ENCODE measurements at regions not wholly inside any gene's neighbourhood (a gene's known extent, or its start where the extent isn't known, plus 50 kb on each side); places are given as distances from the start of the nearest gene placed in this dataset.

DNA sequence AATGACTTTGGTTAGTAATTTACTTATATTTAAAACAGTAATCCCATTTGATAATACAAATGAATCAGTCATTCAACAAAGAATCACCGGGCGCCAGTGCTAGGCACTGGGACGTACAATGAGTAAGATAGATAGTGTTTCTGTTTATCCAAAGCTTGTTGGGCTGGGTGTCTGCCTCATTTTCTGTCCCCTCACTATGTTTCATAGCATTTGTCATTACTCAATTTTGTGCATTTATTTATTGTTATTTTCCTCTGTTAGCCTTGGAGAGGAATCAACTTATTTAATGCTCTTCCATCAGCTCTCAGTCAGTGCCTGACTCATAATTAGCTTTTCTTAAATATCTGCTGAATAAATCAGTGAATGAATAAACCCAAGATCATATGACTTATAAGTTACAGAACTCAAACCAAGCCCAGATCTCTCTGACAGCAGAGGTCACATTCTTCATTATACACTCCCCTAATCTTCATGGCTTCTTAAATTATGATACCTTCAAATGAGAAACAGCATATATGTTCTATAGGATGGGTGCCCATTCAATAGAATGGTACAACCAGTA, 86.2 kb downstream of the TSPAN8 start:
- POLR2A ChIA-PET: no interaction called here
- ATAC-seq: no peak
- DNase-seq: no peak
- H3K27ac Mint-ChIP-seq: no peak overlapping the region
- no peak overlapping the region for H3K4me3 Mint-ChIP-seq
- H3K36me3 Mint-ChIP-seq (ENCODE audit: low read depth): no peaks in the 10 kb centered on the region
- CTCF ChIA-PET: no interaction called here
- peaks cover 3% of the 10 kb centered on the region for H3K9me3 Mint-ChIP-seq (ENCODE audit: insufficient read depth)
- no peaks in the 10 kb centered on the region for H3K27me3 Mint-ChIP-seq (ENCODE audit: low read depth)
- H3K4me1 Mint-ChIP-seq (ENCODE audit: low read depth): no peaks in the 10 kb centered on the region

DNA sequence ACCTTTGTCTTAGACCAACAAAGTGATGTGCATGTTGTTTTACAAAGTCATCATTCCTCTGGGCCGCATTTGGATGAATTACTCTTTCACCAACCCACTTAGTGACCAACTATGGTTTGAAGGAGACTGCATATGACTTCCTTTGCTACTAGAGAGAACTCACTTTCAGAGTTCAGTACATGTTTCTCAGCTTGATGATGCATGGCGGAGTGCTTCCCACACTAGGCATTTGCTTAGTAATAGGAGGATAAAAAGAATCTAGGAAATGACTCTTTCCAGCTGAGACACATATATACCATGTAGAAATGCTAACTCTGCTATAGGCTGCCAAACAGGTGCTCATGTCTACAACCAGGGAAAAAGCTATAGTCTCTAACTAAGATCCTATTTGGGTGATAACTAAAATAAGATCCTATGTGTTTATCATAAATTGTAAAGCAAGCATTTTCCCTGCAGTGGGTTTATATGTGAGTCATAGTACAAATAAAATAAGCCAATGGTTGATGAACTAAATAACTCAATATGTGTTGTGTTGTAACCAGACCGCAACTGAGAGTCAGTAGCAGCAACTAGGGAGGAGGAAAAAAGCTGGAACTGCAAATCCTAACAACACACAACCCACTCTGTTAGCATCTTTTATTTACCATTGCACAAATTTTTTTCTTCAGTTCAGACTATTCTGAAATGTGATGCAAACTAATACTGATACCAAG, 87.2 kb downstream of the TSPAN8 start:
- ATAC-seq: no peak
- H3K9me3 Mint-ChIP-seq (ENCODE audit: insufficient read depth): peaks cover 3% of the 10 kb centered on the region
- no peak for DNase-seq
- no peaks in the 10 kb centered on the region for H3K36me3 Mint-ChIP-seq (ENCODE audit: low read depth)
- no peaks in the 10 kb centered on the region for H3K27me3 Mint-ChIP-seq (ENCODE audit: low read depth)
- CTCF ChIA-PET: no interaction called here
- POLR2A ChIA-PET: no interaction called here
- no peak overlapping the region for H3K27ac Mint-ChIP-seq
- no peak overlapping the region for H3K4me3 Mint-ChIP-seq
- no peaks in the 10 kb centered on the region for H3K4me1 Mint-ChIP-seq (ENCODE audit: low read depth)

DNA sequence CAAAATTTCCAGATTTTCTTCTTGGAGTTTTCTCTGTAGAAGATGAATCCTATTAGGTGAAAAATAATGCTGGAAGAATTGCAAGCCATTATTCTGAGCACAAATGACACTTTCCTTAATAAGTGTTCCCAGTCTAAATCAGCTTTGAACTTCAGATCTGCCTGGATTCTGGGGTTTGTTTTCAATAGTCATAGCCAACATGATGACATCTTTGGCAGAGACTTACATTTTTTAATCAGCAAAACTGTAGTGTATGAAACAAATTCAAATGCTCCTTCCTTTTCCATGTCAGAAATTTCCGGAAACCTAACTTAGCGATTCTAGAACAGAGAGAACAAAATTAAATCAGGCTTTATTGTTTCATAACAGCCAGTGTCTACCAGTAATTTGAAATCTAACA, 88.5 kb downstream of the TSPAN8 start:
- Mint-ChIP-seq H3K4me1 (ENCODE audit: low read depth) (no peaks in the 10 kb centered on the region), H3K27me3 (ENCODE audit: low read depth) (no peaks in the 10 kb centered on the region), H3K36me3 (ENCODE audit: low read depth) (no peaks in the 10 kb centered on the region), H3K4me3 (no peak overlapping the region), H3K27ac (no peak overlapping the region), H3K9me3 (ENCODE audit: insufficient read depth) (no peaks in the 10 kb centered on the region)
- ChIA-PET CTCF (no interaction called here), POLR2A (no interaction called here)
- DNase-seq (no peak), ATAC-seq (no peak)

DNA sequence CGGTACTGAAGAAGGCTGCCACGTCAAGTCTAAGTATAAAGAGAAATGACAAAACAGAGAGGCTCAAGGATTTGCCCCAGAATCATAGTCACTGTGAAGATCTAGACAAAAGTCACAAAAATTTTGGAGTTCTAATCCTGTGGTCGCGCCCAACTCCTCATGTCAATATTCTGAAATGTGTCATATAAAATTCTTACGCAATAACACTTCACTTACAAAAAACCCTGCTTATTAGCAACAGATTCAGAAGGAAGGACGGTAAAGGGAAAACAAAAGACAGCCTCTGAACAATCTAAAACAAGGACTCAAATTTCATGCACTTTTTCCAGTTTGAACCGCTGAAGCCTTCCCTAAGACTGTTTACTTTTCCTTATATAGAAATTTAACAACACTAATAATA, 94.7 kb downstream of the TSPAN8 start:
- no peaks in the 10 kb centered on the region for H3K36me3 Mint-ChIP-seq (ENCODE audit: low read depth)
- CTCF ChIA-PET: no interaction called here

DNA sequence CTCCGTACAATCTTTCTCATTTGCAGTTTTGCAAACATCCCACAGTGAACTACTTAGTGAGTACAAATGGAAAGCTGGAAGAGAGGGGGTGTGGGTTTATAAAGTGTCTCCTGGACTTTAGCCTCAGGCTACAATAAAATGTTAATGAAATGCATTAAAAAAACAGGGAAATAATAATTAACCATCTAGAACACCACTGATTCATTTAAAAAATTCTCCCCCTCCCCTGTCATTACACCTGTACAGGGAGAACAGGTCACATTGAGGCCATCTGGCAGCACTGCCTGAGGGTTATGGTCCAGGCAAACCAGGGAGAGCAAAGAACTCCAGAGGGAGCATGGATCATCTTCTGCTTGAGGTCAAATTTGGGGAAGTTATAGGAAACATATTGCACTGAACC, 96.3 kb downstream of the TSPAN8 start:
- ChIA-PET CTCF (interaction anchor here (0.6 kb wide), 1 partner anchor 17 kb away, joined by 3 read pairs; no protein-coding TSS in a partner anchor), POLR2A (no interaction called here)
- no peaks in the 10 kb centered on the region for H3K9me3 Mint-ChIP-seq (ENCODE audit: insufficient read depth)
- no peaks in the 10 kb centered on the region for H3K36me3 Mint-ChIP-seq (ENCODE audit: low read depth)
- H3K4me3 Mint-ChIP-seq: no peak overlapping the region
- H3K27me3 Mint-ChIP-seq (ENCODE audit: low read depth): no peaks in the 10 kb centered on the region
- ATAC-seq: no peak
- no peak overlapping the region for H3K27ac Mint-ChIP-seq
- H3K4me1 Mint-ChIP-seq (ENCODE audit: low read depth): no peaks in the 10 kb centered on the region
- DNase-seq: no peak

More for the DNA sequence above, 94.7 kb downstream of the TSPAN8 start:
- H3K27ac Mint-ChIP-seq: no peak overlapping the region
- ATAC-seq (no peak), DNase-seq (no peak)
- no peak overlapping the region for H3K4me3 Mint-ChIP-seq
- no peaks in the 10 kb centered on the region for H3K27me3 Mint-ChIP-seq (ENCODE audit: low read depth)
- no peaks in the 10 kb centered on the region for H3K4me1 Mint-ChIP-seq (ENCODE audit: low read depth)
- POLR2A ChIA-PET: no interaction called here
- H3K9me3 Mint-ChIP-seq (ENCODE audit: insufficient read depth): no peaks in the 10 kb centered on the region

DNA sequence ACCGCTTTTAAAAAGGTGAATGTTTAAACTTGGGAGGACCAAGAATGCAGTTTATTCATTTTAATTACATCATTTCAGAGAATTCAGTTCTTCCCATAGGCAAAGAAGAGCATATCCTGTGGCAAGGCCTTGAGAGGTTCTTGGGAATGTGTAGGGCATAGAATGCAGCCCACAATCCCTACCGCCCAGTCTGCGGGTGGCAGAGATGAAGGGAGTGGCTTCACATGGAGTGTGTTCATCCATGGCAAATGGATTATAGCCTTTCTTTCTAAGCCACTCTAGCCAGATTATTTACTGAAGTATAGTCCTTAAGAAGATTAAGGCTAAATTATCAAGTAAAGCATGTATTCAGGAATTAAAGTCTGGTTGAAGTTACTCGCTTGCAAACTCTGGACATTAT, 97.4 kb downstream of the TSPAN8 start:
- Mint-ChIP-seq H3K36me3 (ENCODE audit: low read depth) (no peaks in the 10 kb centered on the region), H3K27ac (no peak overlapping the region), H3K27me3 (ENCODE audit: low read depth) (no peaks in the 10 kb centered on the region), H3K9me3 (ENCODE audit: insufficient read depth) (no peaks in the 10 kb centered on the region), H3K4me1 (ENCODE audit: low read depth) (no peaks in the 10 kb centered on the region), H3K4me3 (no peak overlapping the region)
- POLR2A ChIA-PET: no interaction called here
- DNase-seq: no peak
- ATAC-seq: no peak
- CTCF ChIA-PET: no interaction called here

DNA sequence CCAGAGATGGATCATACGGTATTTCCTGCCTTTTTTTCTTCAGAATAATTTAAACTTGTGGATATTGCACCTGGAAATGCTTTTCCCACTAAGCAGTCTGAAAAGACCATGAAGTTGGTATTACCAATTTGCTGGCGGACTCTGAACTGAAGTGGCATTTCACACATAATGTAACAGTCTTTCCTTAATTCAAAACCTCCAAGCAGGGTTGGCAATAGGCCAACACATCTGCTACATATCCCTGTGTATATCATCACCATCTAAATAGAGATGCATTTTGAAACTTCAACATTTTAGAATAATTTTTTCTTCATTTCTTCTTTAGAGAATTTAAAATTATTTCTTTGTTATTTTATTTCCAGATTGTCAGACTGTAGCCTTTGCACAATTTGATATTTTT, 100.5 kb downstream of the TSPAN8 start:
- DNase-seq (no peak), ATAC-seq (no peak)
- Mint-ChIP-seq H3K4me1 (ENCODE audit: low read depth) (no peaks in the 10 kb centered on the region), H3K27me3 (ENCODE audit: low read depth) (no peaks in the 10 kb centered on the region), H3K36me3 (ENCODE audit: low read depth) (no peaks in the 10 kb centered on the region), H3K9me3 (ENCODE audit: insufficient read depth) (no peaks in the 10 kb centered on the region), H3K27ac (no peak overlapping the region), H3K4me3 (no peak overlapping the region)
- CTCF ChIA-PET: no interaction called here
- POLR2A ChIA-PET: no interaction called here

DNA sequence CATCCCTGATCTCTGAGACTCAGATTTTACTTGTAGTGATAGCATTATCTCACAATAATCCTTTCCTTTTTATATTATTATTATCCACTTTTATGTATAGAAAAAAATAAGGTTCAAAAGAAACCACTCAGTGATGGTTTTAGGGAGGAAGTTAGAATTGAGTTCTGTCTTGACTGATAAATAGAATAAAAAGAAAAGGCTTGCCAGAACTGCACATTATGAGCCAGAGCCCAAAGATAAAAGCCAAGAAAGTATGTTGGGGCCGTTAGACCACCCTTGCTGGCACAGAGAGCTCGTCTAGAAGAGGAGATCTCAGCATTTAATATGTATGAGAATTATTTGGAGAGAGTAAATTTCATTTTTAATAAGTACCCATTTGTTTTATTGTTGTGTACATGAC, 103.2 kb downstream of the TSPAN8 start:
- Mint-ChIP-seq H3K9me3 (ENCODE audit: insufficient read depth) (no peaks in the 10 kb centered on the region), H3K36me3 (ENCODE audit: low read depth) (no peaks in the 10 kb centered on the region)

DNA sequence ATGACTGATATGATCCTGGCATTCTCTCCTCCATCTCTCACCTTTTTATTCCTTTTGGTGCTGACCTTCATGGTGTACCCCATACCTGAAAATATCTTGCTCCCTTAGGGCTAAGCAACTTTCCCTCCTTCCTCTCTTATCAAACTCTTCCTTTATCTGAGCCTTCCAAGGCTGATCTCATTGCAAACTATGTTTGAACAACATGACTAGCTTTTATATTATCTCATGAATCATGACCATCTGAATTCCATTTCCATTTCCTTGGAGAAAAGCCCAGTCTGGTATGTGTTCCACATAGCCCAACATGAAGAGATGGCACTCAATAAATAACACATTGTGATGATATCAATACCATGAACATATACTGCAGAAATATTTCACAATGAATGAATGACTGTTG, 111.6 kb downstream of the TSPAN8 start:
- H3K4me3 Mint-ChIP-seq: no peak overlapping the region
- no peak for ATAC-seq
- H3K4me1 Mint-ChIP-seq (ENCODE audit: low read depth): no peaks in the 10 kb centered on the region
- H3K27me3 Mint-ChIP-seq (ENCODE audit: low read depth): no peaks in the 10 kb centered on the region
- H3K27ac Mint-ChIP-seq: no peak overlapping the region
- H3K9me3 Mint-ChIP-seq (ENCODE audit: insufficient read depth): no peaks in the 10 kb centered on the region
- ChIA-PET CTCF (no interaction called here), POLR2A (no interaction called here)
- H3K36me3 Mint-ChIP-seq (ENCODE audit: low read depth): no peaks in the 10 kb centered on the region
- DNase-seq: no peak

More for the DNA sequence above, 103.2 kb downstream of the TSPAN8 start:
- ChIA-PET CTCF (no interaction called here), POLR2A (no interaction called here)
- H3K4me1 Mint-ChIP-seq (ENCODE audit: low read depth): no peaks in the 10 kb centered on the region
- H3K4me3 Mint-ChIP-seq: no peak overlapping the region
- no peak for ATAC-seq
- no peak for DNase-seq
- no peak overlapping the region for H3K27ac Mint-ChIP-seq
- no peaks in the 10 kb centered on the region for H3K27me3 Mint-ChIP-seq (ENCODE audit: low read depth)

DNA sequence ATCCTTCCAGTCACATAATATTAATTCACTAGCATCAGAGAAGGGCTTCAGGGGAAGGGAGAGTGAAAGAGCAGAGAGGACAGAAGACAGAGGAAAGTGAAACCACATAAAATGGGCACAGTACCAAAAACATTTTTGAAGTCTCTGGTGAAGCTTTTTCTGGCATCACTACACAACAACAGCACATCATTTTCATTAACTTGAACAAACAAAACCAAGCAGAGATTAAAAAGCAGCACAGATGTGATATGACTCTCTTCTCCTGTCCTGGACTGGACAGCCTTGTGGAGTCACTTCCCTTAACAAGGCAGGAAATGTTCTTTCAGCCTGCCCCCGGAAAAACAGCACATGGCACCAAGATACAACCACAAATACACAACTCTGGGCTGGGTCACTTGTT, 112.0 kb downstream of the TSPAN8 start:
- ChIA-PET CTCF (no interaction called here), POLR2A (no interaction called here)
- Mint-ChIP-seq H3K4me3 (no peak overlapping the region), H3K4me1 (ENCODE audit: low read depth) (no peaks in the 10 kb centered on the region), H3K27ac (no peak overlapping the region), H3K36me3 (ENCODE audit: low read depth) (no peaks in the 10 kb centered on the region), H3K9me3 (ENCODE audit: insufficient read depth) (no peaks in the 10 kb centered on the region), H3K27me3 (ENCODE audit: low read depth) (no peaks in the 10 kb centered on the region)
- DNase-seq: no peak
- no peak for ATAC-seq

DNA sequence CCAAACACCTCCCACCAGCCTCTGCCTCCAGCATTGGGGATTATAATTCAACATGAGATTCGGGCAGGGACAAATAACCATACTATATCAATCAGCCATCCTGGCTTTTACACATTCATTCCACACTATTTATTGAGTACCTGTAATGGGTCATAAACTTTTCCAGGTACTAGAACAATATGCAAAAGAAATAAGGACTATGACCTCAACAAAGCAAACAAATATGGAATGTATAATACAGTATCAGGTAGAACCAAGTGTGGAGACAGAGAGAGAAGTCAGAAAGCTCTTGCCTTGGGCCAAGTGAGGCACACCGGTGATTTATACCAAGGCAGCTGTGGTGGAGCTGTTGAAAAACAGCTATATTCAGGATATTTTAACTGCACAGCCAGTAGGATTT, 116.3 kb downstream of the TSPAN8 start:
- no peak for DNase-seq
- CTCF ChIA-PET: no interaction called here

DNA sequence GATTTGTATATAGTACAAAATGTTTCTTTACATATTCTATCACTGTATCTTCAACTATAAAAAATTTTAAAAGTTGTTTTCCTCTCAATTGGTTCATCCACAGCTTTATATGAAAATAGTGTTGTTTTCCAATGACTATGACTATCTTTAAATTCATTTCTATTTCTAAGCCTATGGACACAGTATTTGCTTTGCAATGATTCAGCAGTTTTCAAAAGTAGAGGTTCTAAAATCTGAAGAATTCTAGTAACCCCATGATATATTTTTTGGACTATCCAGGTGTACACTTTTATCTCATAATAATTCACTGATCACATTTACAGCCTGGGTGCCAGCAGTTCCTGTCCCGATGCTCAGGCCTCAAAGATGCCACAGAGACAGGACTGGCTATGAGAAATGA, 118.4 kb upstream of the PTPRR start:
- no peak for ATAC-seq
- Mint-ChIP-seq H3K27me3 (ENCODE audit: low read depth) (no peaks in the 10 kb centered on the region), H3K27ac (no peak overlapping the region), H3K4me3 (no peak overlapping the region), H3K36me3 (ENCODE audit: low read depth) (no peaks in the 10 kb centered on the region), H3K9me3 (ENCODE audit: insufficient read depth) (no peaks in the 10 kb centered on the region), H3K4me1 (ENCODE audit: low read depth) (no peaks in the 10 kb centered on the region)
- DNase-seq: no peak
- CTCF ChIA-PET: no interaction called here
- POLR2A ChIA-PET: no interaction called here

More for the DNA sequence above, 116.3 kb downstream of the TSPAN8 start:
- no peak for ATAC-seq
- POLR2A ChIA-PET: no interaction called here
- no peaks in the 10 kb centered on the region for H3K9me3 Mint-ChIP-seq (ENCODE audit: insufficient read depth)
- H3K27me3 Mint-ChIP-seq (ENCODE audit: low read depth): no peaks in the 10 kb centered on the region
- no peaks in the 10 kb centered on the region for H3K4me1 Mint-ChIP-seq (ENCODE audit: low read depth)
- no peak overlapping the region for H3K27ac Mint-ChIP-seq
- H3K4me3 Mint-ChIP-seq: no peak overlapping the region
- H3K36me3 Mint-ChIP-seq (ENCODE audit: low read depth): no peaks in the 10 kb centered on the region

DNA sequence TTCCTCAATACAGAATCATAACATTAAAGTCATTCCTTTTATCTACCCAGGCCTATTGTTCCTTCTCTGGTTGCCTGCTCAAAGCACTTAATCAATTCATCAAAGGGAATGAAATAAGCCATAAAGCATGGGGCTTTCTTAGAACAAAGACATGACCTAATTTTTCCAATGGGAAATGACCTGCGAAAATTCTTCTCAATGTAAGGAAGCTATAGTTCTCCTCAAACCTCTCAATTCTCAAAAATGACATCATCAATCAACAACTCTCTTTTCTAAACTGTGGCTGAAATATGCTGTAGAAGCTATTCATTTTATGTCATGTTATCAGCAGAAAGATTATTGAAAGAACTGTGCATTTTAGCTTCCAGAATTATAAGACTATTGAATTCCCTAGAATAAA, 116.0 kb upstream of the PTPRR start:
- Mint-ChIP-seq H3K9me3 (ENCODE audit: insufficient read depth) (no peaks in the 10 kb centered on the region), H3K36me3 (ENCODE audit: low read depth) (no peaks in the 10 kb centered on the region), H3K27ac (no peak overlapping the region), H3K4me3 (no peak overlapping the region), H3K27me3 (ENCODE audit: low read depth) (no peaks in the 10 kb centered on the region), H3K4me1 (ENCODE audit: low read depth) (no peaks in the 10 kb centered on the region)
- ChIA-PET CTCF (no interaction called here), POLR2A (no interaction called here)
- ATAC-seq (no peak), DNase-seq (no peak)
